ENCODE measurements at regions not wholly inside any gene's neighbourhood (a gene's known extent, or its start where the extent isn't known, plus 50 kb on each side); places are given as distances from the start of the nearest gene placed in this dataset.

- ChIA-PET POLR2A (no interaction called here), CTCF (ENCODE audit: low intra/inter-chr PET ratio, low total read pairs) (no interaction called here)
- no peak overlapping the region for H3K27ac ChIP-seq (ENCODE audit: extremely low read length, insufficient read depth, low read length)
- intact Hi-C loops (cut with micrococcal nuclease; ENCODE audit: unreplicated experiment): no loop called here
- TF ChIP-seq NFKBIZ (CRISPR knock-in tag; IDR thresholded peaks at IDR 0.05): no peak
- no peak overlapping the region for H3K4me3 ChIP-seq (replicated peaks in 1 of 3; ENCODE audit: insufficient read depth in 1 of 3, low read depth in 2 of 3, low read length in 3 of 3)
- H3K9me3 ChIP-seq (ENCODE audit: low read length): peaks cover 85% of the 10 kb centered on the region
- H2AFZ ChIP-seq (ENCODE audit: low read length): no peak overlapping the region
- H3K4me2 ChIP-seq (ENCODE audit: low read depth, low read length): no peak overlapping the region
- in situ Hi-C loops (cut with HindIII; ENCODE audit: extremely low pct_ligation_motif_present, low pct_unique_long_range_greater_than_20kb): no loop called here
- 0% methylated on average over 1 of the region's 3 CpGs for WGBS (ENCODE audit: low lambda C conversion rate)
- no peaks in the 10 kb centered on the region for H3K79me2 ChIP-seq (ENCODE audit: insufficient read depth, low read length)
- H3K36me3 ChIP-seq (replicated peaks in 1 of 2; ENCODE audit: control insufficient read depth in 1 of 2, insufficient read depth in 2 of 2, low read length in 2 of 2): no peaks in the 10 kb centered on the region
- FAIRE-seq: no peak
- no peak overlapping the region for H3K9ac ChIP-seq (ENCODE audit: insufficient read depth, low read depth, low read length)
- DNase-seq (ENCODE audit: low spot score): no peak
- ATAC-seq: no peak
- no peaks in the 10 kb centered on the region for H3K27me3 ChIP-seq (ENCODE audit: control insufficient read depth in 1 of 2, insufficient read depth in 2 of 2, low read length in 2 of 2)
- H4K20me1 ChIP-seq (ENCODE audit: insufficient read depth, low read length): no peaks in the 10 kb centered on the region
- no peaks in the 10 kb centered on the region for H3K4me1 ChIP-seq (ENCODE audit: insufficient read depth, low read length)
- BruUV-seq (replicated peaks): no TSS peak
Measured at GRCh38 chr2:56576001-56576400, 392.2 kb downstream of the CCDC85A start.

GRCh38 chr2:56580242-56580641 lies 396.5 kb downstream of the CCDC85A start:
- BruUV-seq (replicated peaks): no TSS peak
- no peak for TF ChIP-seq ZNF414 (CRISPR knock-in tag; IDR thresholded peaks at IDR 0.05)
- no peak for TF ChIP-seq ADNP (CRISPR knock-in tag; IDR thresholded peaks at IDR 0.05)
- no peak for TF ChIP-seq STAG1 (CRISPR knock-in tag; IDR thresholded peaks at IDR 0.05)
- no peak for TF ChIP-seq CHD4 (IDR thresholded peaks at IDR 0.05; ENCODE audit: borderline replicate concordance, low read length)
- no peak for TF ChIP-seq ZIK1 (CRISPR knock-in tag; IDR thresholded peaks at IDR 0.05; ENCODE audit: borderline replicate concordance, low read depth)
- TF ChIP-seq ZBTB4 (CRISPR knock-in tag; IDR thresholded peaks at IDR 0.05; ENCODE audit: borderline replicate concordance): no peak
- no peak for TF ChIP-seq ZBTB33 (CRISPR knock-in tag; IDR thresholded peaks at IDR 0.05)
- TF ChIP-seq ZNF441 (CRISPR knock-in tag; IDR thresholded peaks at IDR 0.05; ENCODE audit: borderline replicate concordance): no peak
- no peak for TF ChIP-seq ZNF704 (CRISPR knock-in tag; IDR thresholded peaks at IDR 0.05; ENCODE audit: borderline replicate concordance)
- no peaks in the 10 kb centered on the region for H3K36me3 ChIP-seq (replicated peaks in 1 of 2; ENCODE audit: control insufficient read depth in 1 of 2, insufficient read depth in 2 of 2, low read length in 2 of 2)
- no peak overlapping the region for H3K27ac ChIP-seq (ENCODE audit: extremely low read length, insufficient read depth, low read length)
- FAIRE-seq: peak; percentile 28
- no peak overlapping the region for H3K4me2 ChIP-seq (ENCODE audit: low read depth, low read length)
- intact Hi-C loops (cut with micrococcal nuclease; ENCODE audit: unreplicated experiment): no loop called here
- DNase-seq (ENCODE audit: low spot score): no peak
- H4K20me1 ChIP-seq (ENCODE audit: insufficient read depth, low read length): no peaks in the 10 kb centered on the region
- in situ Hi-C loops (cut with HindIII; ENCODE audit: extremely low pct_ligation_motif_present, low pct_unique_long_range_greater_than_20kb): no loop called here
- ChIA-PET POLR2A (no interaction called here), CTCF (ENCODE audit: low intra/inter-chr PET ratio, low total read pairs) (no interaction called here)
- H3K4me3 ChIP-seq (replicated peaks in 1 of 3; ENCODE audit: insufficient read depth in 1 of 3, low read depth in 2 of 3, low read length in 3 of 3): no peak overlapping the region
- H3K27me3 ChIP-seq (ENCODE audit: control insufficient read depth in 1 of 2, insufficient read depth in 2 of 2, low read length in 2 of 2): no peaks in the 10 kb centered on the region
- H3K79me2 ChIP-seq (ENCODE audit: insufficient read depth, low read length): no peaks in the 10 kb centered on the region
- H3K9ac ChIP-seq (ENCODE audit: insufficient read depth, low read depth, low read length): no peak overlapping the region
- ATAC-seq: no peak
- H3K4me1 ChIP-seq (ENCODE audit: insufficient read depth, low read length): no peaks in the 10 kb centered on the region
- H3K9me3 ChIP-seq (ENCODE audit: low read length): peaks cover 63% of the 10 kb centered on the region
- H2AFZ ChIP-seq (ENCODE audit: low read length): no peak overlapping the region
